HepG2 (cell line): ENCODE measurements at regions not wholly inside any gene's neighbourhood (a gene's known extent, or its start where the extent isn't known, plus 50 kb on each side); places are given as distances from the start of the nearest gene placed in this dataset.
A peak's percentile ranks its signal among the peaks of the same experiment; 100 is the strongest.

Source experiments
- BHLHE40 ChIP-seq: IDR thresholded peaks from 2 replicates; pipeline ENCODE4 v1.6.1; 2011; ENCODE audit warnings: low read length, improper control_type of control experiment
- CEBPZ ChIP-seq: IDR thresholded peaks from 2 replicates; pipeline ENCODE4 v1.6.1; 2012; ENCODE audit warnings: low read length, improper control_type of control experiment
- FOSL1 ChIP-seq: sonication (generic); formaldehyde crosslinking; IDR thresholded peaks from 2 replicates; pipeline ENCODE4 v1.9.0; 2021; ENCODE audit warnings: missing genetic modification reagents, borderline replicate concordance
- NFYB ChIP-seq: sonication (generic); formaldehyde crosslinking; IDR thresholded peaks from 2 replicates; pipeline ENCODE4 v1.4.0; 2020; ENCODE audit warnings: missing genetic modification reagents
- NR2F1 ChIP-seq, 2 experiments: fragments of 450-650 bp in 1 of 2; formaldehyde crosslinking in 1 of 2; IDR thresholded peaks; 2 replicates each; pipeline versions ENCODE4 v1.5.0 to v1.6.1; 2016 to 2020; ENCODE audit warnings: mild to moderate bottlenecking in 1 of 2, missing compliant biosample characterization in 1 of 2, missing genetic modification reagents in 1 of 2, moderate library complexity in 1 of 2
- RARA ChIP-seq: IDR thresholded peaks from 2 replicates; pipeline ENCODE4 v1.6.1; 2016; ENCODE audit warnings: missing genetic modification reagents, missing compliant biosample characterization
- RXRA ChIP-seq: sonication (generic); formaldehyde crosslinking; IDR thresholded peaks from 2 replicates; pipeline ENCODE4 v1.5.1; 2020; ENCODE audit warnings: missing genetic modification reagents
- RXRB ChIP-seq: IDR thresholded peaks from 2 replicates; pipeline ENCODE4 v1.6.1; 2016; ENCODE audit warnings: borderline replicate concordance, missing genetic modification reagents, missing compliant biosample characterization
- TBL1XR1 ChIP-seq: fragments of 150-350 bp; IDR thresholded peaks from 2 replicates; pipeline ENCODE4 v1.6.1; 2014; ENCODE audit warnings: borderline replicate concordance, low read length; ENCODE audit not compliant: partially characterized antibody
- ZBTB34 ChIP-seq: sonication (generic); formaldehyde crosslinking; IDR thresholded peaks from 2 replicates; pipeline ENCODE4 v1.8.0; 2022; ENCODE audit warnings: mild to moderate bottlenecking, missing genetic modification reagents
- ZNF777 ChIP-seq: sonication (generic); formaldehyde crosslinking; IDR thresholded peaks from 2 replicates; pipeline ENCODE4 v1.4.0; 2020; ENCODE audit warnings: missing genetic modification reagents

GRCh38 chr3:8442993-8443650, 58.5 kb upstream of the LMCD1 start (continued):
- 0 out of 4 replicates have a peak, but pooled peaks of 1 of the 2 experiments have one; percentile 25 for TF ChIP-seq NR2F1 (CRISPR knock-in tag; IDR thresholded peaks at IDR 0.05)
- no peak for TF ChIP-seq NFYB (CRISPR knock-in tag)
- peak; percentile 51; the same call in 1 of the 2 replicates for TF ChIP-seq RXRB
- TF ChIP-seq FOSL1, result no peak
- TF ChIP-seq ZBTB34, result 0 out of 2 replicates have a peak, but pooled peaks have one; percentile 22
- no peak for TF ChIP-seq CEBPZ
- TF ChIP-seq BHLHE40, result peak; percentile 42; the same call in 1 of the 2 replicates
- TF ChIP-seq RARA (CRISPR knock-in tag), result peak; percentile 92
- no peak for TF ChIP-seq ZNF777
- TF ChIP-seq TBL1XR1, result peak; percentile 39
- peak; percentile 64; the same call in 1 of the 2 replicates for TF ChIP-seq RXRA
